ENCODE measurements at regions not wholly inside any gene's neighbourhood (a gene's known extent, or its start where the extent isn't known, plus 50 kb on each side); places are given as distances from the start of the nearest gene placed in this dataset.

- no peak for DNase-seq (ENCODE audit: low read depth)
- TF ChIP-seq, protein P1, sequence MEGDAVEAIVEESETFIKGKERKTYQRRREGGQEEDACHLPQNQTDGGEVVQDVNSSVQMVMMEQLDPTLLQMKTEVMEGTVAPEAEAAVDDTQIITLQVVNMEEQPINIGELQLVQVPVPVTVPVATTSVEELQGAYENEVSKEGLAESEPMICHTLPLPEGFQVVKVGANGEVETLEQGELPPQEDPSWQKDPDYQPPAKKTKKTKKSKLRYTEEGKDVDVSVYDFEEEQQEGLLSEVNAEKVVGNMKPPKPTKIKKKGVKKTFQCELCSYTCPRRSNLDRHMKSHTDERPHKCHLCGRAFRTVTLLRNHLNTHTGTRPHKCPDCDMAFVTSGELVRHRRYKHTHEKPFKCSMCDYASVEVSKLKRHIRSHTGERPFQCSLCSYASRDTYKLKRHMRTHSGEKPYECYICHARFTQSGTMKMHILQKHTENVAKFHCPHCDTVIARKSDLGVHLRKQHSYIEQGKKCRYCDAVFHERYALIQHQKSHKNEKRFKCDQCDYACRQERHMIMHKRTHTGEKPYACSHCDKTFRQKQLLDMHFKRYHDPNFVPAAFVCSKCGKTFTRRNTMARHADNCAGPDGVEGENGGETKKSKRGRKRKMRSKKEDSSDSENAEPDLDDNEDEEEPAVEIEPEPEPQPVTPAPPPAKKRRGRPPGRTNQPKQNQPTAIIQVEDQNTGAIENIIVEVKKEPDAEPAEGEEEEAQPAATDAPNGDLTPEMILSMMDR (conservative IDR thresholded peaks at IDR 0.05; ENCODE audit: low read length) = no peak
- H3K4me3 ChIP-seq (ENCODE audit: low read length) = no peak overlapping the region
These were observed 93.1 kb upstream of the HIF1A start for GRCh38 chr14:61602003-61602732.

DNA sequence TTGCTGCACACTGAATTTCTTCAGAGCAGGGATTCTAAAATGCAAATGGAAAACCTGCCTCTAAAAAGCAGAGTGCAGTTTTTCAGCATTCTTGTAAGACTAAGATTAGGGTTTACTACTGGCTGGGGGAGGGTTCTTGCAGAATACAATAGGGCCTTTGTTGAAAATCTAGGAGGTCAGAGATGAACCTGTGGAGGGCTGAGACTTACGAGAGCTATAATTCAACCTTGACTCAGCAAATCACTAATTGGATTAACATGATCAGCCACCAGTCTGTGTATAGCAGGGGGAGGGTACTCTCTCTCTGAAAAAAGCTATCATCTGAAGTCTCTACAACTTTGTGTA lies 92.6 kb upstream of the HIF1A start:
- no peak overlapping the region for H3K4me3 ChIP-seq (ENCODE audit: low read length)
- no peak for DNase-seq (ENCODE audit: low read depth)
- TF ChIP-seq, protein P1 (conservative IDR thresholded peaks at IDR 0.05; ENCODE audit: low read length) = no peak

GRCh38 chr14:61603736-61604135 lies 91.6 kb upstream of the HIF1A start:
- peak; percentile 58 for DNase-seq (ENCODE audit: low read depth)
- TF ChIP-seq, protein P1 (conservative IDR thresholded peaks at IDR 0.05; ENCODE audit: low read length) = no peak
- no peak overlapping the region for H3K4me3 ChIP-seq (ENCODE audit: low read length)

DNA sequence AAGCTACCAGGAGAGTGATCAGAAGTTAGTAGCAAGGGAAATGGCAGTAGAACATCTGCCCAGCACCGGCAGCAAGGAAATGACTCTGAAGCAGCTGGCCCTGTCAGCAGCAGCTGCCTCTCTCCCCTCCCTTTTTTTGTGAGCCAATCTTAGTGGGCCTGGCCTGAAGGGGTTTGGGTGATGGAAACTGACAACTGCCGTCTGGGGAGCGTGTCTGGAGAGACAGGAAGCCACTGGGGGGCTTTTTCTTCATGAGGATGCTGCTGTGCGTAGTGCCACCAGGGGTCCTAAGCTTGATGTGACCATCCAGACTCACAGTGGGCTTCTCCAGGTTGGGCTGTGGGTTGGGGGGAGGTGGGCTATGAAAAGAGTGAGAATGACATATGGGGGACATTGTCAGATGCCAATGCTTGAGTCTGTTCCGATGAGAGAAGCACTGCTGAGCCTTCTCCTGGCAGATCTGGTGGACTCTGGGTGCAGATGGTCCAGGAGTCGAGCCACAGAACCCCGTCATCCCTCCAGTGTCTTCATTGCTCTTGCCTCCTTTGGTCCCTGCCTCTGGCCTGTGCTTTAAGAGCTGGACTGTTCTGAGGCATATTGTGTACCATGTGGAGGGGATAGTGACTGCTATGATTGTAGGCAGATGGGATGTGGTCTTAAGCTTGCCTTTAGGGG lies 87.6 kb upstream of the HIF1A start:
- TF ChIP-seq, protein P1 (conservative IDR thresholded peaks at IDR 0.05; ENCODE audit: low read length) = 0 out of 2 replicates have a peak, but pooled peaks have one; percentile 7
- no peak for DNase-seq (ENCODE audit: low read depth)
- H3K4me3 ChIP-seq (ENCODE audit: low read length) = no peak overlapping the region

GRCh38 chr14:61608245-61609165 lies 86.8 kb upstream of the HIF1A start:
- H3K4me3 ChIP-seq (ENCODE audit: low read length) = no peak overlapping the region
- DNase-seq (ENCODE audit: low read depth) = peak; percentile 74
- TF ChIP-seq, protein P1 (conservative IDR thresholded peaks at IDR 0.05; ENCODE audit: low read length) = no peak

- H3K4me3 ChIP-seq (ENCODE audit: low read length) = no peak overlapping the region
- DNase-seq (ENCODE audit: low read depth) = peak; percentile 83
- TF ChIP-seq, protein P1 (conservative IDR thresholded peaks at IDR 0.05; ENCODE audit: low read length) = no peak
These were observed 86.0 kb upstream of the HIF1A start for GRCh38 chr14:61609191-61609843.
